H1 (cell line): ENCODE measurements at regions not wholly inside any gene's neighbourhood (a gene's known extent, or its start where the extent isn't known, plus 50 kb on each side); places are given as distances from the start of the nearest gene placed in this dataset.

ENCODE experiments used
- CTCF ChIA-PET: fragments of 300-600 bp; sonication (Branson Sonifier 250); formaldehyde crosslinking; loops from one replicate; lab custom pipeline; 2021; ENCODE audit not compliant: partially characterized antibody; lab: Charles Lee
- POLR2A ChIA-PET: fragments of 300-600 bp; sonication (Branson Sonifier 250); formaldehyde crosslinking; loops from one replicate; lab custom pipeline; 2021; ENCODE audit warnings: inconsistent platforms; ENCODE audit not compliant: partially characterized antibody; lab: Charles Lee
- DNase-seq, 2 experiments: peaks; one replicate each; pipeline versions ENCODE4 v3.0.0 to v3.0.0-alpha.2; 2010 to 2022; ENCODE audit warnings: low spot score in 2 of 2, low read depth in 1 of 2, mixed read lengths in 1 of 2
- FAIRE-seq: peaks from 2 replicates; lab custom pipeline; 2011; peaks lifted over from hg19 to GRCh38; lab: Jason Lieb, UNC
- H2AFZ ChIP-seq: 2 replicates; pipeline ENCODE4 v1.8.1; 2012; ENCODE audit warnings: low read length, inconsistent platforms
- H2AK5ac ChIP-seq: 2 replicates; pipeline ENCODE4 v1.6.1; 2013; ENCODE audit warnings: low read depth, low read length
- H2BK120ac ChIP-seq: replicated peaks from 2 replicates; pipeline ENCODE3; 2013; ENCODE audit warnings: low read depth, low read length, inconsistent platforms
- H2BK12ac ChIP-seq: 2 replicates; pipeline ENCODE4 v1.6.1; 2013; ENCODE audit warnings: low read depth, low read length
- H2BK15ac ChIP-seq: 2 replicates; pipeline ENCODE4 v1.6.1; 2013; ENCODE audit warnings: low read length
- H2BK20ac ChIP-seq: 2 replicates; pipeline ENCODE4 v1.6.1; 2013; ENCODE audit warnings: low read length
- H2BK5ac ChIP-seq: 2 replicates; pipeline ENCODE4 v1.6.1; 2013; ENCODE audit warnings: low read depth, low read length
- H3K14ac ChIP-seq: 2 replicates; pipeline ENCODE4 v1.6.1; 2013; ENCODE audit warnings: inconsistent platforms; ENCODE audit not compliant: insufficient read length
- H3K18ac ChIP-seq: 2 replicates; pipeline ENCODE4 v1.6.1; 2013; ENCODE audit warnings: low read length; ENCODE audit errors: extremely low read depth
- H3K23ac ChIP-seq: 2 replicates; pipeline ENCODE4 v1.6.1; 2013; ENCODE audit warnings: inconsistent platforms; ENCODE audit not compliant: insufficient read length
- H3K23me2 ChIP-seq: 2 replicates; pipeline ENCODE4 v1.6.1; 2013; ENCODE audit warnings: low read depth, low read length
- H3K27ac ChIP-seq: 2 replicates; pipeline ENCODE4 v1.6.1; 2011; ENCODE audit warnings: low read depth, low read length, inconsistent platforms
- H3K27me3 ChIP-seq, 4 experiments: replicated peaks in 1 of 4; 1 replicate in 1 of 4; 2 replicates in 3 of 4; pipeline versions ENCODE4 v1.6.1 to v1.8.1; 2011 to 2013; ENCODE audit warnings: low read length in 3 of 4, mild to moderate bottlenecking in 3 of 4, inconsistent platforms in 2 of 4, mixed read lengths in 2 of 4, moderate library complexity in 1 of 4; ENCODE audit not compliant: control insufficient read depth in 3 of 4, insufficient read depth in 3 of 4; ENCODE audit errors: extremely low read depth in 1 of 4
- H3K36me3 ChIP-seq, 4 experiments: 2 replicates each; pipeline versions ENCODE4 v1.6.1 to v1.8.1; 2011 to 2013; ENCODE audit warnings: mild to moderate bottlenecking in 4 of 4, low read length in 3 of 4, moderate library complexity in 2 of 4, control low read depth in 1 of 4, inconsistent platforms in 1 of 4; ENCODE audit not compliant: insufficient read depth in 4 of 4, control insufficient read depth in 2 of 4
- H3K4ac ChIP-seq: replicated peaks from 2 replicates; pipeline ENCODE3; 2013; ENCODE audit warnings: low read length, low read depth, mixed read lengths, inconsistent platforms; ENCODE audit not compliant: insufficient read length
- H3K4me1 ChIP-seq, 4 experiments: replicated peaks in 1 of 4; 1 replicate in 1 of 4; 2 replicates in 3 of 4; pipeline versions ENCODE4 v1.6.1 to v1.8.1; 2011 to 2013; ENCODE audit warnings: low read length in 3 of 4, inconsistent platforms in 2 of 4, mixed read lengths in 1 of 4; ENCODE audit not compliant: insufficient read depth in 4 of 4, control insufficient read depth in 3 of 4
- H3K4me2 ChIP-seq, 2 experiments: 2 replicates each; pipeline versions ENCODE4 v1.6.1 to v1.8.1; 2011 to 2013; ENCODE audit warnings: low read depth in 2 of 2, low read length in 2 of 2, control low read depth in 1 of 2, inconsistent platforms in 1 of 2, mild to moderate bottlenecking in 1 of 2; ENCODE audit not compliant: insufficient read depth in 1 of 2
- H3K4me3 ChIP-seq, 4 experiments: fragments of 200-600, 300-600 bp in 1 of 4; sonication (generic), shearing (Covaris generic), sonication (Bioruptor Twin) in 1 of 4; 2 replicates each; pipeline versions ENCODE4 v1.5.1 to v1.8.1; 2011 to 2016; ENCODE audit warnings: low read length in 4 of 4, low read depth in 3 of 4, control low read depth in 2 of 4, inconsistent platforms in 2 of 4, mild to moderate bottlenecking in 2 of 4, mixed read lengths in 1 of 4, moderate library complexity in 1 of 4; ENCODE audit not compliant: insufficient read depth in 2 of 4; ENCODE audit errors: extremely low read depth in 1 of 4
- H3K56ac ChIP-seq: replicated peaks from 2 replicates; pipeline ENCODE3; 2013; ENCODE audit warnings: low read depth, mild to moderate bottlenecking, mixed read lengths, low read length, inconsistent platforms; ENCODE audit not compliant: insufficient read length
- H3K79me1 ChIP-seq: 2 replicates; pipeline ENCODE4 v1.6.1; 2013; ENCODE audit warnings: low read depth, low read length, control low read depth
- H3K79me2 ChIP-seq, 2 experiments: 2 replicates each; pipeline versions ENCODE4 v1.6.1 to v1.8.1; 2012 to 2013; ENCODE audit warnings: low read length in 2 of 2, mild to moderate bottlenecking in 2 of 2, inconsistent platforms in 1 of 2; ENCODE audit not compliant: insufficient read depth in 2 of 2, control insufficient read depth in 1 of 2
- H3K9ac ChIP-seq, 4 experiments: replicated peaks in 1 of 4; 1 replicate in 1 of 4; 2 replicates in 3 of 4; pipeline versions ENCODE4 v1.6.1 to v1.8.1; 2011 to 2013; ENCODE audit warnings: low read depth in 3 of 4, low read length in 3 of 4, control low read depth in 2 of 4, mild to moderate bottlenecking in 2 of 4, moderate library complexity in 2 of 4, inconsistent platforms in 1 of 4; ENCODE audit errors: extremely low read depth in 1 of 4
- H3K9me3 ChIP-seq, 2 experiments: 2 replicates each; pipeline versions ENCODE4 v1.6.1 to v1.8.1; 2012 to 2013; ENCODE audit warnings: mild to moderate bottlenecking in 2 of 2, moderate library complexity in 2 of 2, control low read depth in 1 of 2, inconsistent platforms in 1 of 2, low read depth in 1 of 2, low read length in 1 of 2, mixed read lengths in 1 of 2; ENCODE audit not compliant: insufficient read depth in 2 of 2
- H4K20me1 ChIP-seq, 2 experiments: replicated peaks in 1 of 2; 2 replicates each; pipeline versions ENCODE3 to v1.8.1; 2011 to 2013; ENCODE audit warnings: inconsistent platforms in 2 of 2, low read length in 2 of 2, mild to moderate bottlenecking in 1 of 2; ENCODE audit not compliant: insufficient read depth in 2 of 2, control insufficient read depth in 1 of 2
- H4K5ac ChIP-seq: 2 replicates; pipeline ENCODE4 v1.6.1; 2013; ENCODE audit warnings: low read length, low read depth, mixed read lengths, inconsistent platforms; ENCODE audit not compliant: insufficient read length
- H4K8ac ChIP-seq: 2 replicates; pipeline ENCODE4 v1.8.0; 2013; ENCODE audit warnings: mild to moderate bottlenecking, moderate library complexity, low read length, inconsistent platforms; ENCODE audit not compliant: insufficient read depth; ENCODE audit errors: extremely low read depth
- H4K91ac ChIP-seq: replicated peaks from 2 replicates; pipeline ENCODE3; 2013; ENCODE audit warnings: low read length, mixed read lengths, inconsistent platforms; ENCODE audit not compliant: insufficient read length
- CHD1 ChIP-seq: IDR thresholded peaks from 2 replicates; pipeline ENCODE4 v1.6.1; 2012; ENCODE audit warnings: low read depth, low read length, improper control_type of control experiment
- KDM5A ChIP-seq: fragments of 200-600 bp; IDR thresholded peaks from 2 replicates; pipeline ENCODE4 v1.7.1; 2012; ENCODE audit warnings: mild to moderate bottlenecking, low read length, inconsistent platforms, mixed read lengths
- RAD21 ChIP-seq, 2 experiments: IDR thresholded peaks in 1 of 2; conservative IDR thresholded peaks in 1 of 2; 2 replicates each; pipeline ENCODE4 v1.6.1; 2011; ENCODE audit warnings: low read depth in 2 of 2, low read length in 2 of 2, improper control_type of control experiment in 1 of 2, inconsistent platforms in 1 of 2, mild to moderate bottlenecking in 1 of 2, moderate library complexity in 1 of 2
- SRF ChIP-seq: IDR thresholded peaks from 2 replicates; pipeline ENCODE4 v1.6.1; 2011; ENCODE audit warnings: mild to moderate bottlenecking, low read depth, low read length, moderate library complexity
- TEAD4 ChIP-seq: IDR thresholded peaks from 2 replicates; pipeline ENCODE4 v1.6.1; 2012; ENCODE audit warnings: low read depth, low read length, inconsistent platforms, mixed read lengths
- WGBS, 2 experiments: shearing (Covaris generic) in 1 of 2; methylation state at CpG; one replicate each; pipeline versions ENCODE4 v1.1.6 to v1.1.7; 2013 to 2015; ENCODE audit warnings: low lambda C conversion rate in 2 of 2, mixed read lengths in 2 of 2, inconsistent platforms in 1 of 2, low coverage in 1 of 2, missing lambda C conversion rate in 1 of 2; ENCODE audit not compliant: insufficient replicate concordance in 2 of 2, insufficient coverage in 1 of 2, insufficient read length in 1 of 2; ENCODE audit errors: extremely low coverage in 1 of 2, missing lambda C conversion rate in 1 of 2; 5-methylcytosine and 5-hydroxymethylcytosine counted together
- TF ChIP-seq, protein P1 (sequence below): IDR thresholded peaks from 2 replicates; pipeline ENCODE4 v1.6.1; 2012; ENCODE audit warnings: inconsistent platforms
- TF ChIP-seq, protein P2 (sequence below): IDR thresholded peaks from 2 replicates; pipeline ENCODE4 v1.6.1; 2012; ENCODE audit warnings: inconsistent platforms
- TF ChIP-seq, protein P3 (sequence below), 3 experiments: IDR thresholded peaks; 1 replicate in 2 of 3; 2 replicates in 1 of 3; pipeline versions ENCODE4 v1.5.1 to v1.6.1; 2011; ENCODE audit warnings: low read length in 3 of 3, mild to moderate bottlenecking in 3 of 3, inconsistent platforms in 2 of 3, low read depth in 1 of 3, moderate library complexity in 1 of 3; ENCODE audit not compliant: insufficient read depth in 1 of 3; ENCODE audit errors: control extremely low read depth in 1 of 3

DNA sequence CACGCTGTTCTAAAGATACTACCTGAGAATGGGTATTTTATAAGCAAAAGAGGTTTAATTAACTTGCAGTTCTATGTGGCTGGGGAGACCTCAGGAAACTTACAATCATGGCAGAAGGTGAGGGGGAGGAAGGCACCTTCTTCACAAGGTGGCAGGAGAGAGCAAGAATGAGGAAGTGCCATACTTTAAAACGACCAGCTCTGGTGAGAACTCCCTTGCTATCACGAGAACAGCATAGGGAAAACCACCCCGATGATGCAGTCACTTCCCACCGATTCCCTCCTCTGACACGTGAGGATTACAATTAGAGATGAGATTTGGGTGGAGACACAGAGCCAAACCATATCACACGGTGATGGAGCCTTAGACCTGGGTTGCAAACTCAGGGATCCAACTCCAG is 317.5 kb upstream of the EEF2KMT start:
- Histone ChIP-seq H3K14ac (no peak overlapping the region), H3K23ac (no peak overlapping the region), H2BK20ac (no peak overlapping the region), H3K4ac (no peak overlapping the region), H4K5ac (no peak overlapping the region), H3K27me3 (no peaks in the 10 kb centered on the region), H4K91ac (peak overlapping the region; percentile 26), H4K20me1 (no peaks in the 10 kb centered on the region), H2BK15ac (no peak overlapping the region; the same call in 1 of the 2 replicates), H3K79me1 (no peaks in the 10 kb centered on the region), H3K18ac (no peak overlapping the region), H3K9me3 (peaks cover 0 to 4% of the 10 kb centered on the region in 2 experiments; a peak in 2 of 4 replicates), H3K36me3 (no peaks in the 10 kb centered on the region), H4K8ac (no peak overlapping the region), H3K4me1 (peaks cover 0 to 6% (median under 1%) of the 10 kb centered on the region in 4 experiments; a peak in 2 of 7 replicates), H2BK5ac (no peak overlapping the region), H2BK12ac (no peak overlapping the region), H3K4me2 (no peak overlapping the region), H3K56ac (no peak overlapping the region), H3K4me3 (no peak overlapping the region), H2AK5ac (no peak overlapping the region), H2AFZ (no peak overlapping the region), H3K9ac (0 out of 7 replicates have a peak overlapping the region, but pooled peaks of 1 of the 4 experiments have one; percentile 21), H3K79me2 (no peaks in the 10 kb centered on the region), H3K23me2 (no peaks in the 10 kb centered on the region; the same call in 1 of the 2 replicates), H3K27ac (no peak overlapping the region), H2BK120ac (no peak overlapping the region)
- FAIRE-seq (peak; percentile 63), DNase-seq (no peak)
- CTCF ChIA-PET = interaction anchor here (0.6 to 8.4 kb wide), 14 partner anchors 10 to 551 kb away, joined by 3 to 115 read pairs (median 4); no protein-coding TSS in a partner anchor
- 50% methylated on average over 7 of the region's 7 CpGs; no CpG with 5 or more reads in 1 of the 2 experiments for WGBS, 2 experiments
- POLR2A ChIA-PET = interaction anchor here (0.6 kb wide), 1 partner anchor 13 kb away, joined by 3 read pairs; no protein-coding TSS in a partner anchor
- TF ChIP-seq RAD21 (IDR thresholded peaks at IDR 0.05 in 1 of 2, conservative IDR thresholded peaks at IDR 0.05 in 1 of 2; ENCODE audit: low read depth in 2 of 2, low read length in 2 of 2) (peak; percentile 74 to 79), KDM5A (no peak), TEAD4 (0 out of 2 replicates have a peak, but pooled peaks have one; percentile 14), SRF (no peak), CHD1 (no peak)
- TF ChIP-seq, protein P1, sequence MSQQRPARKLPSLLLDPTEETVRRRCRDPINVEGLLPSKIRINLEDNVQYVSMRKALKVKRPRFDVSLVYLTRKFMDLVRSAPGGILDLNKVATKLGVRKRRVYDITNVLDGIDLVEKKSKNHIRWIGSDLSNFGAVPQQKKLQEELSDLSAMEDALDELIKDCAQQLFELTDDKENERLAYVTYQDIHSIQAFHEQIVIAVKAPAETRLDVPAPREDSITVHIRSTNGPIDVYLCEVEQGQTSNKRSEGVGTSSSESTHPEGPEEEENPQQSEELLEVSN = peak; percentile 60
- TF ChIP-seq, protein P2, sequence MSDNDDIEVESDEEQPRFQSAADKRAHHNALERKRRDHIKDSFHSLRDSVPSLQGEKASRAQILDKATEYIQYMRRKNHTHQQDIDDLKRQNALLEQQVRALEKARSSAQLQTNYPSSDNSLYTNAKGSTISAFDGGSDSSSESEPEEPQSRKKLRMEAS = peak; percentile 27; the same call in 1 of the 2 replicates
- TF ChIP-seq, protein P3, sequence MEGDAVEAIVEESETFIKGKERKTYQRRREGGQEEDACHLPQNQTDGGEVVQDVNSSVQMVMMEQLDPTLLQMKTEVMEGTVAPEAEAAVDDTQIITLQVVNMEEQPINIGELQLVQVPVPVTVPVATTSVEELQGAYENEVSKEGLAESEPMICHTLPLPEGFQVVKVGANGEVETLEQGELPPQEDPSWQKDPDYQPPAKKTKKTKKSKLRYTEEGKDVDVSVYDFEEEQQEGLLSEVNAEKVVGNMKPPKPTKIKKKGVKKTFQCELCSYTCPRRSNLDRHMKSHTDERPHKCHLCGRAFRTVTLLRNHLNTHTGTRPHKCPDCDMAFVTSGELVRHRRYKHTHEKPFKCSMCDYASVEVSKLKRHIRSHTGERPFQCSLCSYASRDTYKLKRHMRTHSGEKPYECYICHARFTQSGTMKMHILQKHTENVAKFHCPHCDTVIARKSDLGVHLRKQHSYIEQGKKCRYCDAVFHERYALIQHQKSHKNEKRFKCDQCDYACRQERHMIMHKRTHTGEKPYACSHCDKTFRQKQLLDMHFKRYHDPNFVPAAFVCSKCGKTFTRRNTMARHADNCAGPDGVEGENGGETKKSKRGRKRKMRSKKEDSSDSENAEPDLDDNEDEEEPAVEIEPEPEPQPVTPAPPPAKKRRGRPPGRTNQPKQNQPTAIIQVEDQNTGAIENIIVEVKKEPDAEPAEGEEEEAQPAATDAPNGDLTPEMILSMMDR (IDR thresholded peaks at IDR 0.05; ENCODE audit: control extremely low read depth in 1 of 3, insufficient read depth in 1 of 3, low read depth in 1 of 3, low read length in 3 of 3) = peak; percentile 37 to 68 (median 61)
